HG03025 (cell line): ENCODE measurements at regions not wholly inside any gene's neighbourhood (a gene's known extent, or its start where the extent isn't known, plus 50 kb on each side); places are given as distances from the start of the nearest gene placed in this dataset.
"Not testable (repeated sequence)": the region's sequence is repeated elsewhere in the genome, so short reads cannot be mapped to it uniquely, and the experiment has no call there.

Experiments used
- ATAC-seq: cut with Tn5 transposase; IDR thresholded peaks from one replicate; pipeline ENCODE4 v1.9.1; 2021; ENCODE audit warnings: mild to moderate bottlenecking, moderate library complexity; ENCODE audit not compliant: unreplicated experiment, low FRiP score

- ATAC-seq, result no peak
These were observed 154.6 kb downstream of the MTX2 start for GRCh38 chr2:176423819-176424218.

DNA sequence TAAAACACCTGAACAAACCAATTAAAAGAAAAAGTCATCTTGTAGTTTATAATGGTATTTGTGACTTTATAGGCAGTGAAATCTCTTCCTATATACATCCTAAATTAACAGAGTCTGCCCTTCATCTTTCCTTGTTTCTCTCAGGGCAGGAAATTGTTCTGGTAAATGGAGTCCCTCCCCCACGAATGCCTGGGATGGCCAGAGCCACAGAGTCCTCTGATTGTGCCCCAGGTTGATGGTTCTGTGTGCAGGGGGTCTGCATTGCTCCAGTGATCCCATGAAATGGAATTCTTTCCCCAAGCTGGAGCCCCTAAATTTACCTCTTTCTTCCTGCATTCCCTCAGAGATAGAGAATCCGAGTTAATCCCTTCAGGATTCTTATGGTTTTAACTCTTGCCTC lies 155.5 kb downstream of the MTX2 start:
- no peak for ATAC-seq

DNA sequence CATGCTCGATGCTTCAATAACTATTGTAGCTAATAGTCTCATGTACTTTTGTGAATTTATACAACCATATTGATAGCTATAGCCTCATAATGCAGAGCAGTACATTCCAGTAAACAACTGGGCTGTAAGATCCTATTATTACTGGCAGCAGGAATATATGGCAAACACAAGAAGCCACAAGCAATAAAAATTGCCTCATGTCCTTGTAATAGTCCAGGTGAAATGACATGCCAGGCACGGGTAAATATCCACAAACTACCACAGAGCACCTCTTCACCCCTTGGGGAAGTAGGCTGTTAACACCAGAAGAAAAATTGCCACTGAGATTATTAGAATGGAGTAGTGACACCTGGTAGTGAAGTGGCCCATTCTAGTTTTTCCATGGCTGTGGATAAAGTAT lies 158.3 kb downstream of the MTX2 start:
- ATAC-seq, result no peak

DNA sequence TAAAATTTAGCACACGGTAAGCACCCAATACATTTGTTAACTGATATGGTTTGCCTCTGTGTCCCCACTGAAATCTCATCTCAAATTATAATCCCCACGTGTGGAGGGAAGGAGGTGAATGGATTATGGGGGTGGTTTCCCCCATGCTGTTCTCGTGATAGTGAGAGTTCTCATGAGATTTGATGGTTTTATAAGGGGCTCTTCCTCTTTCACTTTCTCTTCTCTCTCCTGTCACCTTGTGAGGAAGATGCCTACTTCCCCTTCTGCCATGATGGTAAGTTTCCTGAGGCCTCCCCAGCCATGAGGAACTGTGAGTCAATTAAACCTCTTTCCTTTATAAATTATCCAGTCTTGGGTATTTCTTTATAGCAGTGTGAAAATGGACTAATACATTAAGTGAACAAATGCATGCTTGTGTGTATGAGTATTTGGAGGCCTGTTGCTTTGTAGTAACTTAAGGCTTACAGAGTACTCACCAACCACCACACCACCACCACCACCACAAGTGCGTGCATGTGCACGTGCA lies 159.8 kb downstream of the MTX2 start:
- ATAC-seq, result not testable (repeated sequence)

DNA sequence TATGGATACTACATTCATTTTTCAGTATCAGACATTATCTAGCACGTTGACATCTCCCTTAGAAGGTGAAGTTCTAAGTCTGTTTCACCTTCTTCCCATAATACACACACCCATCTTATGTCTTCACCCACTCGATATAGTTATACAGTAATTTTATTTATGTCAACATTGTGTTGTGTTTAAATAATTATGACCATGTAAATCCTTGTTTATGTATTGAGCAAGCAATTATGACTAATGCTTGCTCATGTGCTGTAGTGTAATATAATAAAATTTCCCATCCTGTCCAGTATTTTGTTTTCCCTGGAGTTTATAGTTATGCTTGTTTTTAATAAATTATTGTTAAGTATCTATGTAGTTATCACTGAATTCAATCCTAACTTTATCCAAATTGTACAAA lies 163.2 kb downstream of the MTX2 start:
- no peak for ATAC-seq

- ATAC-seq, result no peak
These were observed 166.5 kb downstream of the MTX2 start for GRCh38 chr2:176435729-176436128.

- no peak for ATAC-seq
These were observed 174.7 kb downstream of the MTX2 start for GRCh38 chr2:176443946-176444345.

GRCh38 chr2:176445956-176446355 lies 176.7 kb downstream of the MTX2 start:
- ATAC-seq, result no peak

DNA sequence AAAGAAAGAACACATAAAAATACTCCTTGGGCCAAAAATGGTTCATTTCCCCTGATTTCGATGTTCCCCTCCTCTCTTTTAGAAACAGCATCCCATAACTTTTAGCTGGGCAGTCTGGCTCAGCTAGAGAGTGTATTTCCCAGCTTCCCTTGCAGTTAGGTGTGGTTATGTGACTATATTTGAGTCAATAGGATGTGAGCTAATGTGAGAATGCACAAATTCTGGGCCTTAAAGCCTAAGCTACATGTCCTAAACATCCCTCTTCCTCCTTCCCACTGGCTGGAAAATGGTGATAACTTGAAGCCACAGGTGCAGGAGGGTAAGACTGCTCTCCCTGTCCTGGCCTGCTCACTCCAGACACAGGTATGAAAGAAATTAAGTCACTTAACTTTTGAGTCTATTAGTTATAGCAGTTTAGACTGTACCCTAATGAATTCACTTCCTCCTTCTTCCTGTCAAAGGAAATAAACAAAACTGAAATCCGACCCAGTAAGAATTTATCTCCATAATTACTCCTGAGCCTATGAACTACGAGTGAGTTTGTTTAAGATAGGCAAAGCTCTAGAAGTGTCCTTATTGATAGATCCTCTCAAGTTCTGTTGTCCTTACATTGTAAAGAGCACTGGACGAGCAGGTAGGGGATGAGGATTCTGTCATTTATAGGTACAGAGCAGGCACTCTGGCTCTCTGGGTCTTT lies 177.6 kb downstream of the MTX2 start:
- ATAC-seq, result no peak

DNA sequence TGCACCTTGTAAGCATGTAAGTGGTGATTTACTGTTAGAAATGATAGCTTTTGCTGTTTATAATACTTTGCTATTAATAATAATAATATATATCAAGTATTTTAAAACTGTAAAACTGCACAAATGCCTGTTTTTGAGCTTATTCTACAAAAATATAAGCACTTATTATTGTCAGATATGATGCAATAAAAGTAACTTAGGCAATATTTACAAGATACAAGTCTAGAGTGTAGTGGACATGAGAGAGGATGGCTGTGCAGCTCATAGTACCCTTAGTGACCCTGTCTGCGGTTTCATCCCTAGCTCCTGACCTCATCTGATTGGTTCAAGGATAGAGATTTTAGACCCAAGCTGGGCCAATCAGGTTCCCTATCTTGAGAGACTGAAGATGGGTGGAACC lies 178.4 kb downstream of the MTX2 start:
- no peak for ATAC-seq

DNA sequence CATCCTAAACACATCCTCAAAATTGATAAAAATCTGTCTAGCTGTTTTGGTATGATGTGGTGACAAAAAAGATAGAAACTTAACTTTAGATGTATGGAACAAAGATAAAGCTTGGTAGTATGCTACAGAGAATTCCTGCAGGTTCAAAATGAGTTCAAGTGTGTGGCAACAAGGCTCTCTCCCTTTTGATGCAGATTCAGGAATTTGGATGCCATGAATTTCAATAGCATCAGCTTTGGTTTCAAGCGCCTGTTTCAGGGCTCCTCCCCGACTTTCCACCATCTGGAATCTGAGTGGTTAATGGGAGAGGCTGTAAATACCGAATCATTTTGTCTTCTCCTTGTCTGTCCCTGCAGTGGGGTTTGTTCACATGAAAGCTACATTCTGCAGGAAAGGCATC lies 180.6 kb downstream of the MTX2 start:
- no peak for ATAC-seq

GRCh38 chr2:176453784-176454183 lies 184.5 kb downstream of the MTX2 start:
- no peak for ATAC-seq

GRCh38 chr2:176454893-176455815 lies 185.9 kb downstream of the MTX2 start:
- ATAC-seq, result no peak

GRCh38 chr2:176455816-176456291 lies 186.6 kb downstream of the MTX2 start:
- ATAC-seq, result no peak

DNA sequence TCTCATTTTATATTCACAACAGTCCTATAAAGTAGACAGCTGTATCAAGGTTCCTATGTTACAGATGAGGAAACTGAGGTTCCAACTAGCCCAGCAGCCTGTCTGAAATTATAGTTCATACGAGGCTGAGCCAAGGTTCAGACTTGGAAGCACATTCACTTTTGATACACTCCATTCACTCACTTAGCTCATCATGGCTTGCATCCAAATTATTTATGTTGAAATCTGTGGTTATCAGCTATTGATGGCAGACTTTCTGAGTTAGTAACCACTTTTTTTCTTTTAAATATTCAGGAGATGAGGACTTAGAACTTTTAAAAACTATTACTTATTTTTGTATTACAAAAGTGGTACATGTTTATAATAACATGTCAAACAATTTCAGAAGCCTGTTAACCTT lies 188.2 kb downstream of the MTX2 start:
- ATAC-seq, result no peak

- ATAC-seq, result no peak
These were observed 192.0 kb downstream of the MTX2 start for GRCh38 chr2:176461098-176461808.

DNA sequence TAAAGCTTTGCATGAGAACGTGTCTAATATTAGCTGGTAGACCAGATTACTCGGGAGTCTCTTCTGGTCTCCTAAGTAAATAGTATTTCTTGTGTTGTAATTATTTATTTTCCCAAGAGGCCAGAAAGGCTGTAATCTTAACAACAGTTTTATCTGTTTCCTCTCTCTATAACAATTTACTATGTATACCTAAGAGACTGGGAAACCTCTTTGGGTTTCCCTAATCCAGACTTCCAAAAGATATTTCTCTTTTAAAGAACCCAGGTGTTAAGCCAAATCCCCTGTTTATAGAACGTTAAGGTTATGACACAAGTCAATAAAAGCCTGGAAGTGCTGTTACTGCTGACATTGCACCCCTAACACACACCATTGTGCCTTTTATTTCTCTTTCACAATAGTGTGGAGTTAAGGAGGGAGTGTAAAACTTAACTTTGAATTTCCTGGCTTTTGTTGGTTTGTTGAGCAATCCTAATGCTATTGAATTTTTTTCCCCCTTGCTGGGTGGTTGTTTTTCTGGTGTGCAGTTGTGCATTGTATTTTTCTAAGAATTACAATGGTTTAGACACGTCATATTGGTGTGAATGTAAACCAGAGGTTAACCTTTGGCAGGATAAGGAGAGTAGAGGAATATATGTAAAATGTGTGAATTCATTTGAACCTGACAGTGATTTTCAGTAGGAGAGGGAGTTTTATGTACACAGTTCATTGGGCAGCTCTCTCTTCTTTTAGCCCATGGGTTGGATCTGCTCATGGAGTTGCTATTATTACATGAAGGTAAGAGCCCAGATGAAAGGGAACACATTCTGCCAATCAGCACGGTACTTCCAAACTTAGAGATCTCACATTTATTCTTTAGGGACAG lies 192.8 kb downstream of the MTX2 start:
- ATAC-seq, result no peak

DNA sequence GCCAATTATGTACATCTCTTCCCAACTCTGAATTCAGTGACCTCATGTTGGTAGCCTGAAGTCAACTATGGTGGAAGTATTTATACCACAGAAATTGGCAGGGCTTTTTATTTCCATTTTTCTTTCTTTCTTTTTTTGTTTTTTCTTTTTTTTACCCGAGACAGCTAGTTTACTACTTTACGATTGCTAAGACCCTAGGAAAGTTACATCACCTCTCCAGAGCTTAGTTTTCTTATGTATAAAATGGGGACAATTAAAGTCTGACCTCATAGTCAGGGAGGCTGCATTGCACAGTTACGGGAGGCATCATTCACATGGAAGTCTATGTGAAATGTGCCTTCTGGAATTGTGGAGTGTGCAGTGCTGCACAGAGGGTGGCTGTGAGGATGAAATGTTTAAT lies 194.3 kb downstream of the MTX2 start:
- no peak for ATAC-seq

DNA sequence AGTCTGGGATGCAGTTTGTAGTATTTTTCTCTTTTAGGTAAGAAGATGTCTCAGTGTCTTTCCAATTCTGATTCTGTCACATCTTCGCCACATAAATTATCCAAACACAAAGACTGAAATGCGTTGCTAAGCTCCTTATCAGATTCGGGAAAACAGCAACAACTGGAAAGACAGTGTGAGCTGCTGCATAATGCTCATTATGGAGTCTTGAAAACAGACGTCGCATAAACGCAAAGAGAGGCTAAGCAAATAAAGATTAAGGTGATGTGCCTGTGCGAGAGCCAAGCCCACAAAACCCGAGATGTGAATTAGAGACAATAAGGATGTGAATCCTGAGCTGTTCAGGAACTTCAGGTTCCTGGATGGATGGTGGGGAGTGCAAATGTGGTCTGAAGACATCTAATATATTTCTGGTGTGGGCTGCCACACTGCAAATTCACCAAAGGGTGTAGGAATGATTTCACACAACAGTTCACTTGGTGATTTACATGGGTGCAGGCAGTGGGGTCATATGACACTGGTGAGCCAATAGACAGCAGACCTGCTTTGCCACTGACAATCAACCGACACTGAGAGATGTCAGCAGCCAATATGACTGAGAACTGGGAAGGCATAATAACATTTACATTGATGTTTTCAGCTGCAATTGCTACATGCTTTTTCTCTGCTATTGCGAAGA lies 195.8 kb downstream of the MTX2 start:
- ATAC-seq, result no peak
